ENCODE measurements at regions not wholly inside any gene's neighbourhood (a gene's known extent, or its start where the extent isn't known, plus 50 kb on each side); places are given as distances from the start of the nearest gene placed in this dataset.

DNA sequence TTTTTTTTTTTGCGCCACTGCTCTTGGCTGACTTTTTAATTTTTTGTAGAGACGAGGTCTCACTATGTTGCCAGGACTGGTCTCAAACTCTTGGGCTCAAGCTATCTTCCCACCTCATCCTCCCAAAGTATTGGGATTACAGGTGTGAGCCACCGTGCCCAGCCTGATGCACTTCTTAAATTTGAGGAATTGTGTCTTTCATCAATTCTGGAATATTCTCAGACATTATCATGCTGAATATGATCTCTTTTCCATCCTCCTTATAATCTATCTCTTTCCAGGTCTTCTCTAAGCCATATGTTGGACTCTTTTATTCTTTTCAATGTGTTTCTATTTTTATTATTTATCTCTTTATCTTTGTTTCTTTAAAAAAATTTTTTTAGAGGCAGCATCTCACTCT is 196.2 kb upstream of the IER5L start:
- TF ChIP-seq CTCF (IDR thresholded peaks at IDR 0.05; ENCODE audit: insufficient read depth, low read length), result no peak
- no peak for TF ChIP-seq REST (IDR thresholded peaks at IDR 0.05; ENCODE audit: insufficient replicate concordance, low read depth)

All from HL-60 (cell line).